A673 (cell line): ENCODE measurements at regions not wholly inside any gene's neighbourhood (a gene's known extent, or its start where the extent isn't known, plus 50 kb on each side); places are given as distances from the start of the nearest gene placed in this dataset.

Source experiments
- BruUV-seq: library from RNA; stranded (reverse); fragments of 400-500 nt; replicated peaks from 2 replicates; lab custom pipeline; 2021; lab: Mats Ljungman, UMichigan
- CTCF ChIA-PET: fragments of 300-600 bp; sonication (Branson Sonifier 250); formaldehyde crosslinking; loops from one replicate; lab custom pipeline; 2022; ENCODE audit warnings: antibody characterized with exemption; lab: Charles Lee
- POLR2A ChIA-PET: fragments of 300-600 bp; sonication (Branson Sonifier 250); formaldehyde crosslinking; loops from one replicate; lab custom pipeline; 2022; ENCODE audit warnings: antibody characterized with exemption; ENCODE audit not compliant: low non-redundant PET; lab: Charles Lee
- DNase-seq: peaks from one replicate; pipeline ENCODE4 v3.0.0-alpha.2; 2015; ENCODE audit warnings: low spot score
- H3K27ac ChIP-seq: fragments of 200-600 bp; sonication (generic); 2 replicates; pipeline ENCODE4 v1.5.1; 2016; ENCODE audit warnings: mixed run types, low read depth, mild to moderate bottlenecking, mixed read lengths, antibody characterized with exemption, low read length; ENCODE audit not compliant: poor library complexity, severe bottlenecking
- H3K27me3 ChIP-seq: fragments of 200-600 bp; sonication (generic); replicated peaks from 2 replicates; pipeline ENCODE4 v1.6.1; 2017; ENCODE audit warnings: mixed run types, low read depth, mild to moderate bottlenecking, mixed read lengths, antibody characterized with exemption, low read length; ENCODE audit not compliant: insufficient read depth, poor library complexity
- H3K36me3 ChIP-seq: fragments of 200-600 bp; sonication (generic); 2 replicates; pipeline ENCODE4 v1.6.1; 2016; ENCODE audit warnings: mixed run types, mild to moderate bottlenecking, mixed read lengths, antibody characterized with exemption, low read length; ENCODE audit not compliant: insufficient read depth, poor library complexity, severe bottlenecking
- H3K4me1 ChIP-seq: fragments of 200-600 bp; sonication (generic); 2 replicates; pipeline ENCODE4 v1.6.1; 2017; ENCODE audit warnings: mixed run types, mild to moderate bottlenecking, mixed read lengths, antibody characterized with exemption, low read length; ENCODE audit not compliant: insufficient read depth, poor library complexity, severe bottlenecking
- H3K4me3 ChIP-seq: fragments of 200-600 bp; sonication (generic); 2 replicates; pipeline ENCODE4 v1.5.1; 2016; ENCODE audit warnings: low read depth, mixed run types, mild to moderate bottlenecking, mixed read lengths, low read length; ENCODE audit not compliant: poor library complexity, severe bottlenecking
- H3K9me3 ChIP-seq: fragments of 200-600 bp; sonication (generic); 2 replicates; pipeline ENCODE4 v1.6.1; 2016; ENCODE audit warnings: mixed run types, low read depth, mild to moderate bottlenecking, mixed read lengths, antibody characterized with exemption, low read length; ENCODE audit not compliant: poor library complexity, severe bottlenecking
- CTCF ChIP-seq: fragments of 300-800, 200-600 bp; sonication (generic); conservative IDR thresholded peaks from 2 replicates; pipeline ENCODE4 v1.5.1; 2017; ENCODE audit warnings: low read depth, mild to moderate bottlenecking, antibody characterized with exemption, low read length, moderate library complexity, mixed read lengths
- EZH2 ChIP-seq: fragments of 200-600 bp; sonication (generic); IDR thresholded peaks from 2 replicates; pipeline ENCODE4 v1.6.1; 2017; ENCODE audit warnings: borderline replicate concordance, low read depth, mild to moderate bottlenecking, mixed read lengths, antibody characterized with exemption, low read length; ENCODE audit not compliant: poor library complexity, severe bottlenecking
- intact Hi-C: fragments of 100-400 bp; cut with micrococcal nuclease; formaldehyde crosslinking; loops from one replicate; pipeline ENCODE4 v1.10.0; 2022; ENCODE audit not compliant: unreplicated experiment

DNA sequence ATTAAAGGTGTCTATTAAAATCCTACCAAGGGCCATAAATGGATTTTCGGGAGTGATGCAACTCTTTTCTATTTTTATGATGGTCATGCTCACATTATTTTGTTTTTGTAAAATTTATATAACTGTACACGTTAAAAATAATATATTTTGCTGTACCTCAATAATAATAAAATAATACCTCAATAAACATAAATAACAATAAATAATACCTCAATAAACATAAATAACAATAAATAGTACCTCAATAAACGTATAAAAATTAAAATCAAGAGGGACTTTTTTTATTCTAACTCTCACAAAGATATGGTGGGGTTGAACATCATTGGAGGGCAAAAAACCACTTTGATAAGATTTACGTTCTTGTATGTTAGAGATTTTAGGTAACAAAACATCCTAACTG lies 1189.6 kb upstream of the CELF2 start:
- H3K9me3 ChIP-seq = peaks cover 15% of the 10 kb centered on the region
- H3K36me3 ChIP-seq = no peaks in the 10 kb centered on the region
- DNase-seq = no peak
- no peak overlapping the region for H3K27ac ChIP-seq
- ChIA-PET POLR2A (no interaction called here), CTCF (no interaction called here)
- H3K27me3 ChIP-seq = no peaks in the 10 kb centered on the region
- TF ChIP-seq EZH2 (no peak), CTCF (no peak)
- H3K4me1 ChIP-seq = no peaks in the 10 kb centered on the region
- intact Hi-C loops = no loop called here
- no TSS peak for BruUV-seq
- H3K4me3 ChIP-seq = no peak overlapping the region

DNA sequence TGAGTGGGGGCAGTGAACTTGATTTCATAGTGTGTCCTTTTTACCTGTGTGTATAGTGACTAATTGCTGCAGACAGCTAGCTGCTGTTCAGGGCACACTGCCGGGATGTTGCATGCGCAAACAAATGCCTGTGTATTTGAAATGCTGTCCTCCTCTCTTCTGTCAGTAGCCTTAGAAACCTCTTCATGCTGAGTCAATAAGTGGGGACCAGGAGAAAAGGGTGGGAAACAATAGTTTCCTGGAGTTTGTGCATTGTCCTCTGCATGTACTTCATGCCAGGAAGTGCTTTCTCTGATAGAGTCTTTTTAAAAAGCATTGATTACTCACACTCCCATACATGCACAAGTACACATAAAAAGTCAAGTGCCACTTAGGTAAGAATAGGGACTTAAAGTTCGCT lies 1183.7 kb upstream of the CELF2 start:
- Histone ChIP-seq H3K9me3 (peaks cover 5% of the 10 kb centered on the region), H3K4me3 (no peak overlapping the region), H3K27ac (no peak overlapping the region), H3K27me3 (no peaks in the 10 kb centered on the region), H3K4me1 (no peaks in the 10 kb centered on the region), H3K36me3 (no peaks in the 10 kb centered on the region)
- no TSS peak for BruUV-seq
- ChIA-PET POLR2A (no interaction called here), CTCF (no interaction called here)
- no peak for DNase-seq
- intact Hi-C loops = no loop called here
- TF ChIP-seq EZH2 (no peak), CTCF (no peak)

DNA sequence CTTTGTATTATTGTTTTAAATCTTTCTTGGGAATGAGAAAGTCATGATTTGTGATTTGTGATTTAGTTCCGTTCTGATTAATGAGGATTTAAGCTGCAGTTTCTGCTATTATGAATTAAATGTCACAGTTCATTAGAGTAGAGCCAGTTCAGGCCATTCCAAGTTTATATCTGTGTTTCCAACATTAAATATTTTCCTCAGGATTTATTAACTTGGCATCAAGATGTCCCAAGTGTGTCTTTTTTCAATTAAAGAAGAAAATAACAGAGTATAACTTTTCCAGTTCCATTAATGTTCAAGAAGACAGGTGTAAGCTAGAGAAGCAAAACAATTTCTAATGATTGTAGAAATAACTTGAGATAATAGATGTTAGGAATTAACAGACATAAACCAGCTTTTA lies 1183.2 kb upstream of the CELF2 start:
- TF ChIP-seq EZH2 (no peak), CTCF (no peak)
- no peaks in the 10 kb centered on the region for H3K4me1 ChIP-seq
- H3K27ac ChIP-seq = no peak overlapping the region
- H3K9me3 ChIP-seq = peaks cover under 1% of the 10 kb centered on the region
- no peaks in the 10 kb centered on the region for H3K27me3 ChIP-seq
- H3K36me3 ChIP-seq = no peaks in the 10 kb centered on the region
- H3K4me3 ChIP-seq = no peak overlapping the region
- DNase-seq = no peak
- BruUV-seq = no TSS peak
- ChIA-PET POLR2A (no interaction called here), CTCF (no interaction called here)
- intact Hi-C loops = no loop called here
